ENCODE measurements at regions not wholly inside any gene's neighbourhood (a gene's known extent, or its start where the extent isn't known, plus 50 kb on each side); places are given as distances from the start of the nearest gene placed in this dataset.
A peak's percentile ranks its signal among the peaks of the same experiment; 100 is the strongest.

DNA sequence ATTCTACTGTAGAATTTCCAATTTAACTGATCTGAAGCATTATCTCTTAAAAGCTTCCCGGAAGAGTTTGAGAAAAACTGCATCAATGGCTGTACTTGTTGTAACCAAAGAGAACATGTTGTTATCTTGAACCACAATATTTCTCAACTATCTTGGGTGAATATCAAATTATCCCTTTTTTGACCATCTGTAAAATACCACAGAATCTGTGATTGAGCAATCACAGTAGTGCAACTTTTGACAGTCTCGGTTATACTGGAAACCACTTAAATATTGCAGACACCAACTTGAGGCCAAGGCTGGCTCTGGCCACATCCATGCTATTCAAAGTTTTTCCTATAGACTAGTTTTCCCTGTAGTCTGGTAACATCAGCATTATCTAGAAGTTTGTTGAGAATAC, 842.8 kb upstream of the EPHA6 start:
- H3K36me3 ChIP-seq = no peaks in the 10 kb centered on the region
- no peaks in the 10 kb centered on the region for H3K27me3 ChIP-seq
- no peak overlapping the region for H3K4me3 ChIP-seq
- 0 out of 22 replicates have a peak overlapping the region, but pooled peaks of 1 of the 11 experiments have one; percentile 18 for H3K27ac ChIP-seq
- peak in 1 of 11 experiments; percentile 28; a peak in 1 of 22 replicates for TF ChIP-seq Cebpa-rat (IDR thresholded peaks at IDR 0.05)
- no peaks in the 10 kb centered on the region for H4K20me1 ChIP-seq
- H3K9me3 ChIP-seq (replicated peaks in 1 of 11) = no peaks in the 10 kb centered on the region
- peaks cover 0 to 9% (median 0%) of the 10 kb centered on the region in 10 experiments; a peak in 3 of 20 replicates for H3K4me1 ChIP-seq
- H3K4me2 ChIP-seq = peak overlapping the region in 1 of 11 experiments; percentile 9; a peak in 1 of 22 replicates
- H3K9ac ChIP-seq = no peak overlapping the region

DNA sequence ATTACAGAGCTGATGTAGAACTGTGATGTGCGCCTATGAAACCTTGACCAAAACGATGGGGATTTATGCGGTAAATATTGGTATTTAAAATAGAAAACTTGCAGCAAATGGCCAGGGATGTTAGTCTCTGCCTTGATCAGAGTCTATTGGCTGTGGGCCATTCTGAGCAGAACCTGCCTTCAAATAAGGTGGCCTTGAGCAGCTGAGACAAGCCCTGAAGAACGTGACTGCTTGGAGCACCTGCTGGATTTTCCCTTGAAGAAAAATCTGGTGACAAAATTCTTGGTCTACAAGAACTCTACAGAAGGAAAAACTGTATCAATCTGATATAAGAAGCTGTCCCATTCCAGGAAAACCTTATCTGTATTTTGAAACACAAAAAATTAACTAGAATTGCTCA, 820.1 kb upstream of the EPHA6 start:
- H3K4me1 ChIP-seq = no peaks in the 10 kb centered on the region
- no peak for TF ChIP-seq Cebpa-rat (IDR thresholded peaks at IDR 0.05)
- H3K9me3 ChIP-seq (replicated peaks in 1 of 11) = no peaks in the 10 kb centered on the region
- H3K4me2 ChIP-seq = no peak overlapping the region
- H3K36me3 ChIP-seq = no peaks in the 10 kb centered on the region
- no peak overlapping the region for H3K27ac ChIP-seq
- H3K4me3 ChIP-seq = no peak overlapping the region
- H3K9ac ChIP-seq = no peak overlapping the region
- no peaks in the 10 kb centered on the region for H3K27me3 ChIP-seq
- no peaks in the 10 kb centered on the region for H4K20me1 ChIP-seq

DNA sequence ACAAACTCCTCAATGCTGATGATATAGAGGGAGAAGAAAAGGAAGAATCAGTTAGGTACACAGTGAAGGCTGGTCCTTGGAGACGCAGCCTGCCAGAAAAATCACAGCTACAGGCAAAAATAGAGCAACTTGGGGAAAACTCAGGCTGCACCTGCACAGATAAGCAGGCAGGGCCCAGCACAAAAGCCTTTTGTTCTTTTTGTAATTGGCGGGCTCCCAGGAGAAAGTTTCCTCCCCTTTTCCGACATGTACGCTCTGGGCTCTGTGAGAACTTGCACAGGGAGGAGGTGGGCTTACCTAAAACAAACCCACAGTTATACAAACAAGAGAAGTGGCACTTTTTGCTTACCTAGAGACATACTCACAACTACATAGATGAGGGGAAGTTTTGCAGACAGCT, 813.4 kb upstream of the EPHA6 start:
- Histone ChIP-seq H3K4me2 (no peak overlapping the region), H3K27me3 (no peaks in the 10 kb centered on the region), H3K4me1 (no peaks in the 10 kb centered on the region), H3K9ac (no peak overlapping the region), H3K4me3 (no peak overlapping the region), H3K36me3 (no peaks in the 10 kb centered on the region), H3K9me3 (replicated peaks in 1 of 11) (peaks cover 0 to 15% (median 3%) of the 10 kb centered on the region in 11 experiments; a peak in 7 of 22 replicates), H3K27ac (no peak overlapping the region), H4K20me1 (no peaks in the 10 kb centered on the region)
- no peak for TF ChIP-seq Cebpa-rat (IDR thresholded peaks at IDR 0.05)

DNA sequence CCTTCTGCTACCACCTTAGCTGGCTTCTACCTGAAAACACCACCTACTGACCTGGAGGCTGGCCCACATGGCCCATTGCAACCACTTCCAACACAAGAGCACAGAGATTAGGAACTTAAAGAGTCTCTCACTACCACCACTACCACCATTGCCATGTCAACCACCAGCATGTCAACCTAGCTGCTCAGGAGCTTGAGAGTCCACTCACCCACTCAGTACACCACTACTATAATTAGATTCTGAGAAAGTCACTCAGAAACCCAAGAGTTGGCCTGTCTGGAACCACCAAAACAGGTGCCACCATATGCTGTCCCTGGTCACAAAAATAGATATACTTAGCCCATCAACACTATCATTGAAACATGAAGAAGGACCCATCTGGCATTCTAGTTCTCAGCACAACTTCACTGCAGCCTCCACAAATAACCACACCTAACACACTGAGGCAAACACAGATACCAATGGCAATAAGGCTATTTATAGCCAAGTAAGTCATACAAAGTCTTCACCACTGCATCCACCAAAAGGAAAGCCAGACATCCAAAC, 806.7 kb upstream of the EPHA6 start:
- no peak overlapping the region for H3K4me2 ChIP-seq
- H3K27me3 ChIP-seq = no peaks in the 10 kb centered on the region

DNA sequence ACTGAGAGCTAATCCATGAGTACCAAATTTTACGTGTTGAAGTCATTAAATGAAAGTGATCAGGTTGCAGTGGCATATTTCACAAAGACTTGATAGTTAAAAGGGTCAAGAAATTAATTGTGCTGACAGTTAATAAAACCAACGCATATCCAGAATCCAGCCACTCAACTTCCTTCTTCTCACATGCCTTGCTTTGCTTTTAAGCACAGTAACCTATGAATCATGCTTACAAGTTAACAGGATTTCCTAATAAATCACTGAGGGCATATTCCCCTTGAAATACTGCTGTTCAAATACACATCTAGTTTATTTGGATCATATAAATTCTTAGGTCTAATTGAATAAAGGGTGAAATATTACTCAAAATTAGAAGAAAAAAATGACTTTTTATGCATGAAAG, 801.5 kb upstream of the EPHA6 start:
- Histone ChIP-seq H3K4me1 (peaks cover 0 to 6% (median 0%) of the 10 kb centered on the region in 10 experiments; a peak in 3 of 20 replicates), H3K4me2 (no peak overlapping the region), H3K9ac (no peak overlapping the region), H3K9me3 (replicated peaks in 1 of 11) (no peaks in the 10 kb centered on the region), H3K27me3 (no peaks in the 10 kb centered on the region), H3K4me3 (no peak overlapping the region), H3K36me3 (no peaks in the 10 kb centered on the region), H4K20me1 (no peaks in the 10 kb centered on the region), H3K27ac (no peak overlapping the region)
- TF ChIP-seq Cebpa-rat (IDR thresholded peaks at IDR 0.05) = no peak

More for the DNA sequence above, 806.7 kb upstream of the EPHA6 start:
- TF ChIP-seq Cebpa-rat (IDR thresholded peaks at IDR 0.05) = no peak
- no peaks in the 10 kb centered on the region for H4K20me1 ChIP-seq
- no peaks in the 10 kb centered on the region for H3K36me3 ChIP-seq
- H3K9me3 ChIP-seq (replicated peaks in 1 of 11) = no peaks in the 10 kb centered on the region
- no peak overlapping the region for H3K9ac ChIP-seq
- no peak overlapping the region for H3K4me3 ChIP-seq
- peaks cover 0 to 8% (median 0%) of the 10 kb centered on the region in 10 experiments; a peak in 3 of 20 replicates for H3K4me1 ChIP-seq
- no peak overlapping the region for H3K27ac ChIP-seq

DNA sequence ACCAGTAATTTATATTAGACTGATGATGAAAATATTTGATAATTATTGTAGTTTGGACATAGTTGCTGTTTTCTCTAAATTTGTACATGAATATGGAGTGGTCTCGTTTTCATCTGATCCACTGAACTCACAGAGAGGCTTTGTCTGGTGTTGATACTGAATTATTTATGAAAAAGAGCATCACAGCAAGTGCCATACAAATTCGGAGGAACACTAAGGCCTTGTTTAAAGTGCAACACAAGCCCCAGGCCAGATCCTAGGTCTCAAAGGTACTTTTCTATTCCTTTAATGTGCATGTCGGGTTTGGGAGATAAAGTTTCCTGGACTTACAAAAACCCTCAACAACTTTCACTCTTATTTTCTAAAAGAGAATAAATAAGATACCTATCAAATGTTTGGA, 796.8 kb upstream of the EPHA6 start:
- H3K9ac ChIP-seq = no peak overlapping the region
- no peaks in the 10 kb centered on the region for H3K9me3 ChIP-seq (replicated peaks in 1 of 11)
- H3K27me3 ChIP-seq = no peaks in the 10 kb centered on the region
- no peaks in the 10 kb centered on the region for H4K20me1 ChIP-seq
- H3K36me3 ChIP-seq = no peaks in the 10 kb centered on the region
- TF ChIP-seq Cebpa-rat (IDR thresholded peaks at IDR 0.05) = no peak
- H3K4me2 ChIP-seq = no peak overlapping the region
- no peak overlapping the region for H3K27ac ChIP-seq
- peaks cover 0 to 6% (median 0%) of the 10 kb centered on the region in 10 experiments; a peak in 3 of 20 replicates for H3K4me1 ChIP-seq
- H3K4me3 ChIP-seq = no peak overlapping the region

DNA sequence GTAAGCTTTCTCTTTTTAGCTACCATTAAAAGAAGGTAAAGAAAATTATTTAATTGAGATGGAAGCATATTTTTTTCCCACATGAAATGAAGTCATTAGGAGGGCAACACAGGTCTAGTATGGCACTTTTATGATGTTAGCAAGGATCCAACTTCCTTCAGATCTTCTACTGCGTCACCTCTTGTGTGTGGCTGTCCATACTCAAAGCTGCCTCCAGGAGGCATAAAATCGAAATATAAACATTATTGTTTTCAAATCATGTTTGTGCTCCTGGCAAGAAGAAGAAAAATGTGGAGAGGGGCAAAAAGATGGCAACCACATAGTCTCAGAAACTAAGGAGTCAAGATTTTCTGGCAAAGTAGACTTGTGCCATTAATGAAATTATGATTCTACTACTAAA, 791.7 kb upstream of the EPHA6 start:
- Histone ChIP-seq H3K27ac (no peak overlapping the region), H3K4me1 (peaks cover 0 to 3% (median 0%) of the 10 kb centered on the region in 10 experiments; a peak in 2 of 20 replicates), H3K4me3 (no peak overlapping the region), H3K36me3 (no peaks in the 10 kb centered on the region), H3K9ac (no peak overlapping the region), H3K27me3 (no peaks in the 10 kb centered on the region), H3K9me3 (replicated peaks in 1 of 11) (no peaks in the 10 kb centered on the region), H4K20me1 (no peaks in the 10 kb centered on the region), H3K4me2 (no peak overlapping the region)
- TF ChIP-seq Cebpa-rat (IDR thresholded peaks at IDR 0.05) = no peak

DNA sequence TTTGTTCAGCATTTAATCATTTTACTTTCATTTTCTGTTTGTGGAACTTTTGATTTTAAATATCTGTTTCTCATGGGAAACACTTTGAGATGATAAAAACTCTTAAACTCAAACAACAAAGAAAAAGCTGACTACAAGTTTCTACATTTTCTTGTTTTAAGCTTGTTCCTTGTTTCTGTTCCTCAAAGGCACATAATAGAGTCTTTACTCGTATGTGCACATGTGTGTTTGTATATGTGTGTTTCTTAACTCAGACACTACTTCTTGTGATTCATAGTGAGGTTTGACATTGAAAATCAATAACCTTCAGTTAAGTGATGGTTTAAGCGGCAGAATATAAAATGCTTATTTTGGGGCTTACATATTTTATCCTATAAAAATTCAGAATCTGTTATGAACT, 786.7 kb upstream of the EPHA6 start:
- no peak for TF ChIP-seq Cebpa-rat (IDR thresholded peaks at IDR 0.05)
- H3K4me2 ChIP-seq = no peak overlapping the region; a peak in 1 of 22 replicates
- no peak overlapping the region for H3K4me3 ChIP-seq

DNA sequence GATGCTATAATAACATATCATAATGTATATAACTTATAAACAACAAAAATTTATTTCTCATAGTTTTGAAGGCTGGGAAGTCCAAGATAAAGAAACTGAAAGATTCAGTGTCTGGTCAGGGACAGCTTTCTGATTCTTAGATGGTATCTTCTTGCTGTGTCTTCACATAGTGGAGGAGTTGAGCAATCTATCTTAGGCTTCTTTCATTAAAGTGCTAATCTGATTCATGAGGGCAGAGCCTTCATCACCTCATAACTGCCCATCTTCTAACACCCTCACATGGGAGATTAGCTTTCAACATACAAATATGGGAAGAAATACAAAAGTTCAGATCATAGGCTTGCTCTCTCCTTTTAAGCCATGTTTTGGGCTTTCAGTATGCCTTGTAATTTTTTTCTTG, 774.8 kb upstream of the EPHA6 start:
- no peak overlapping the region for H3K4me3 ChIP-seq
- no peaks in the 10 kb centered on the region for H4K20me1 ChIP-seq
- H3K9me3 ChIP-seq (replicated peaks in 1 of 11) = no peaks in the 10 kb centered on the region; a peak in 1 of 22 replicates
- no peaks in the 10 kb centered on the region for H3K27me3 ChIP-seq
- H3K36me3 ChIP-seq = no peaks in the 10 kb centered on the region
- H3K9ac ChIP-seq = no peak overlapping the region
- no peak for TF ChIP-seq Cebpa-rat (IDR thresholded peaks at IDR 0.05)
- no peak overlapping the region for H3K4me2 ChIP-seq
- H3K27ac ChIP-seq = no peak overlapping the region
- no peaks in the 10 kb centered on the region for H3K4me1 ChIP-seq

More for the DNA sequence above, 786.7 kb upstream of the EPHA6 start:
- no peak overlapping the region for H3K9ac ChIP-seq
- H3K36me3 ChIP-seq = no peaks in the 10 kb centered on the region
- no peaks in the 10 kb centered on the region for H3K9me3 ChIP-seq (replicated peaks in 1 of 11)
- H4K20me1 ChIP-seq = no peaks in the 10 kb centered on the region
- H3K27ac ChIP-seq = 0 out of 22 replicates have a peak overlapping the region, but pooled peaks of 1 of the 11 experiments have one; percentile 16
- peaks cover 0 to 3% (median 0%) of the 10 kb centered on the region in 10 experiments; a peak in 2 of 20 replicates for H3K4me1 ChIP-seq
- no peaks in the 10 kb centered on the region for H3K27me3 ChIP-seq

DNA sequence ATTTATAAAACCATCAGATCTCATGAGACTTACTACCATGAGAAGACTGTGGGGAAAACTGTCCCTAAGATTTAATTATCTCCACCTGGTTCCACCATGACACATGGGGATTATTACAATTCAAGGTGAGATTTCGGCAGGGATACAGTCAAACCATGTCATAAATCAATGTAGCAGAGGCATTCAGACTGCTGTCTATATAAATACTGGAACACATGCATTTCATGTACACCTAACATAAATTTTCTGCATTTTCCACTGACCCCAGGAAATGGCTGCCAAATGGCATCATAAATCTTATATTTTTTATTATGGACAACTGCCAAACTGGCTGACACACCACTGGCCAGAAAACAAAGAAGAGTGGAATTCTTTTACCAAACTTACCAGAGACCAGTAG, 755.1 kb upstream of the EPHA6 start:
- Histone ChIP-seq H4K20me1 (no peaks in the 10 kb centered on the region), H3K9ac (no peak overlapping the region), H3K4me1 (peaks cover 0 to 15% (median 0%) of the 10 kb centered on the region in 10 experiments; a peak in 5 of 20 replicates), H3K27me3 (no peaks in the 10 kb centered on the region), H3K4me2 (no peak overlapping the region), H3K36me3 (no peaks in the 10 kb centered on the region), H3K4me3 (no peak overlapping the region), H3K27ac (no peak overlapping the region), H3K9me3 (replicated peaks in 1 of 11) (no peaks in the 10 kb centered on the region)
- no peak for TF ChIP-seq Cebpa-rat (IDR thresholded peaks at IDR 0.05)
